22Rv1 (cell line): ENCODE measurements at regions not wholly inside any gene's neighbourhood (a gene's known extent, or its start where the extent isn't known, plus 50 kb on each side); places are given as distances from the start of the nearest gene placed in this dataset.

Experiments used
- H3K27ac ChIP-seq: fragments of 450-650 bp; 2 replicates; pipeline ENCODE4 v1.5.1; 2017
- ZFX ChIP-seq: fragments of 450-650 bp; IDR thresholded peaks from 2 replicates; pipeline ENCODE4 v1.6.1; 2017; ENCODE audit warnings: antibody characterized with exemption, borderline replicate concordance
- TF ChIP-seq, protein P1 (sequence below): fragments of 450-650 bp; IDR thresholded peaks from 2 replicates; pipeline ENCODE4 v1.5.1; 2017; ENCODE audit warnings: mild to moderate bottlenecking

DNA sequence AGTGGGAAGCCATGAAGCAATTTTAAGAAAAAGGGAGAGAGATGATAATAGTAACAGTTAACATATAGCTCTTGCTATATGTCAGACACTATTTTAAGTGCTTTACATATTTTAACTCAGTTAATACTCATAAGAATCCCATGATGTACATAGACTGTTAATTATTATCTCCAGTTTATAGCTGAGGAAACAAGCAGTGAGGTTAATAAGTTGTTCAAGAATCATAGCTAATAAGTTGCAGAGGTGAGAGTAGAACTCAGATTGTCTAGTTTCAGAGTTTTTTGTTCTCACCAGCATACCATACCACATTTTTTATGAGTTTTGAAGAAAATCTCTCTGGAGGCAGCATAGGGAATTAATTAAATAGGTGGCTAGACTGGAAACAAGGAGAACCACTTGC is 144.6 kb upstream of the MMS22L start:
- TF ChIP-seq, protein P1, sequence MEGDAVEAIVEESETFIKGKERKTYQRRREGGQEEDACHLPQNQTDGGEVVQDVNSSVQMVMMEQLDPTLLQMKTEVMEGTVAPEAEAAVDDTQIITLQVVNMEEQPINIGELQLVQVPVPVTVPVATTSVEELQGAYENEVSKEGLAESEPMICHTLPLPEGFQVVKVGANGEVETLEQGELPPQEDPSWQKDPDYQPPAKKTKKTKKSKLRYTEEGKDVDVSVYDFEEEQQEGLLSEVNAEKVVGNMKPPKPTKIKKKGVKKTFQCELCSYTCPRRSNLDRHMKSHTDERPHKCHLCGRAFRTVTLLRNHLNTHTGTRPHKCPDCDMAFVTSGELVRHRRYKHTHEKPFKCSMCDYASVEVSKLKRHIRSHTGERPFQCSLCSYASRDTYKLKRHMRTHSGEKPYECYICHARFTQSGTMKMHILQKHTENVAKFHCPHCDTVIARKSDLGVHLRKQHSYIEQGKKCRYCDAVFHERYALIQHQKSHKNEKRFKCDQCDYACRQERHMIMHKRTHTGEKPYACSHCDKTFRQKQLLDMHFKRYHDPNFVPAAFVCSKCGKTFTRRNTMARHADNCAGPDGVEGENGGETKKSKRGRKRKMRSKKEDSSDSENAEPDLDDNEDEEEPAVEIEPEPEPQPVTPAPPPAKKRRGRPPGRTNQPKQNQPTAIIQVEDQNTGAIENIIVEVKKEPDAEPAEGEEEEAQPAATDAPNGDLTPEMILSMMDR: no peak
- TF ChIP-seq ZFX: no peak
- H3K27ac ChIP-seq: no peak overlapping the region

DNA sequence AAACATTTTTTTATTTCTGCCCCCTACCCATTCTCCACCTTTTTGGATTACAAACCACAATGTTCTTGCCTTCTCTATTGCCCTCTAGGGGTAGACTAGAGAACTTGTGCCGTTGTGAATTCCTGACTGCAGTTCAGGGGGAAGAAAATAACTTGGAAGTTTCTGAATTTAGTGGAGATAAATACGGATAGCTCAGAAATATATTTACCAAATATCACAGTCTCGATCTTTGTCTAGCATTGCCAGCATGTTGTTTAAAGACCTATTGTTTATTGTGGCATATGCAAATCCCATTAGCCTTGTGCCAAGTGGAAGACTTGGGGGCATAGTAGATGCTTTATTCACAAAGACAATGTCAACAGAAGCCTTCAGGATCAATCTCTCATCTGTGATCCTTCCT is 154.1 kb upstream of the MMS22L start:
- no peak overlapping the region for H3K27ac ChIP-seq
- no peak for TF ChIP-seq ZFX
- TF ChIP-seq, protein P1: peak; percentile 90

DNA sequence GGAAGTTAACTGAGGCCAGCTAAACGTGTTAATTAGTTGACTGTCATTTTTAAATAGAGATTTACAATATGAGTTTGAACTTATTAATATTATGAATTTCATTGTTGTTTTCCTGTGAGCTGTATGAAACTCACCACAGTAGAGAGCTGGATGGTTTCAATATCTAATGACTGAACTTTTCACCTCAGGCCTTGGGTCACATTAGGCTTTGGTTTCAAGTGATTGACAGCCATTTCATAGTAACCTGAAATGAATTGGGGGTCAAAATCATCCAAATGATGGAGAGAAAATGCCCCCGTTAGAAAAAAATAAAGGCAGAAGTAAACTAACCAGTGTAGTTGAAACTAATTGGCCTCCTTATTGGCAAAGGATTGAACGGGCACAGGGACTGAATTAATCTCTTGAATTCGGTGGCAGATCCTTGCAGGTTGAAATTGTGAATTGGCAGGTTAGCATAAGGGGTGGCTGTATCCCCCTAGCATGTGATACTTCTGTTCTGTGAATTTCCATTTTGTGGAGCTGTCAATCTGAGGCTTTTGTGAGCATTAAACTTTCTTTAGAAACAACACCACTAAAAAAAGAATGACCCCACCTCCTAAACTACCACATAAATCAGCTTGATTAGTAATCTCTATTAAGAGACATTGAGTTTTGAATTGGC is 155.1 kb upstream of the MMS22L start:
- H3K27ac ChIP-seq: no peak overlapping the region
- TF ChIP-seq, protein P1: no peak
- no peak for TF ChIP-seq ZFX

DNA sequence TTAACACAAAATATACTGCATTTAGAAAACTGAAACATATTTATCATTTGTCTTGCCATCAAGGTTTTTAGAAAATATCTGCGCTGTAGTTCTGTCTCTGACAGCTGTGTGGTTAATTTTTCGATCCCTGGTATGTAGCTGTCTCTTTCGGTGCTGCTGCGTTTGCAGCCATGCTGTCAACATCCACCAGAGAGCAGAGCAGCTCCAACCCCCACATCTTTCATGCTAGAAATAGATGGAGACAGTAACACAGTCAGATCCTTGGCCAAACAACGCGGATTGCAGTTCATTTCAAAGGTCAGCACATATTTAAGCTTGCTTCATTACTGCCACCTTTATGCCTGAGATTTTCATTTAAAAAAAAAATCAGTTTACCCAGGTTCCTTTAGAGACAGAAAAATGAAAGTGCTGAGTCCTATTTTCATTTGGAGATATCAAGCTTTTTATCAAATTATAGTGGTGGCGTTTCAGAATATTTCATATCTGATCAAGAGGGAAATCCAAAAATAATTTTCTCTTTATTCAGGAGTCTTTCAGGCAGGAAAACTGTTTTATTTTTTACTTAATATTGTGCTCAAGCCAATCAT is 157.7 kb upstream of the MMS22L start:
- no peak overlapping the region for H3K27ac ChIP-seq
- TF ChIP-seq, protein P1: peak; percentile 81
- TF ChIP-seq ZFX: no peak

DNA sequence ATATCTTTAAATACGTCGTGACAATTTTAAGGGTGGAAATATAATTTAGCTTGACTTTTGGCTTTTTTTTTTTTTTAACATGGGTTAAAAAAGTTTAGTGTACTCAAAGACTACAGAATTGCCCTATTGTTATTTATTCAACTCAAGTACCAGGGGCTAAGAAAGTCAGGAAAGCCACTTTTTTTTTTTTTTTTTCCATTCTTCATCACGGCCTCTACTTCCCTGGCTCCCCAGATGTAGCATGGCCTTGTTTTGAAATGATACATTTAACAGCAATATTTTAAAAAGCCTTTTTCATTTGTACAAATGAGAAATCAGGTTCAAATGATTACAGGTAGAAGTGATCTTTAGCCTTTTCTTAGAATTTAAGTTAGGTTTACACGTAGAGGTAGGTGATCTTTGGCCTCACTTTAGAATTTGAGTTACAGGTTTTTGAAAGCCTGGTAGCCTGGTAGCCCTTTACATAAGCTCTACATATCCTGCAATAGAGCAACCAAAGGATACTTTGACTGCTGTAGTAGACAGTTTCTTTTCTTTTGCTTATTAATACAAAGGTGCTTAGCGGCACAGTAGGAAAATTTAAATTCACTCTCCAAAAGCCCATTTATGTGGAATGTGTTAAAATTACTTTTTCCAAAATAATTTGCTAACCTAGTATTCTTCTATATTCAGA is 160.5 kb upstream of the MMS22L start:
- no peak for TF ChIP-seq ZFX
- TF ChIP-seq, protein P1: no peak
- H3K27ac ChIP-seq: no peak overlapping the region

DNA sequence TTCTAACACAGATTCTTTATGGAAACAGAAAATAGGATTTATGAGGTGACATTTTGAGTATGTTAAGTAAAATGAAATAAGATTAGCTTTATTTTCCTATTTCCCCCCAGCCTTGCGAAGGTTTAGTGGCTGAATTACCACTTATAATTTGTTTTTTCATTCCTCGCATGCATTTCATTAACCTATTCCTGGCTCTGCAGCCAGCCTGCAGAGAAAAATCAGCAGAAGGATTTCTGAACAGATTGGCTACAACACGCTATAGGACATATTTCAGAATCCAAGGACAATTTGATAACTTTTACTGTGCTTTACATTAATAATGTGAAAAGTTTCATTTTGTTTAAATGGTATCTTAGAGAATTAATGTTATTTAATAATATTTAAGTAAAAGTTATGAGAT is 162.4 kb upstream of the MMS22L start:
- TF ChIP-seq, protein P1: no peak
- no peak for TF ChIP-seq ZFX
- H3K27ac ChIP-seq: no peak overlapping the region

DNA sequence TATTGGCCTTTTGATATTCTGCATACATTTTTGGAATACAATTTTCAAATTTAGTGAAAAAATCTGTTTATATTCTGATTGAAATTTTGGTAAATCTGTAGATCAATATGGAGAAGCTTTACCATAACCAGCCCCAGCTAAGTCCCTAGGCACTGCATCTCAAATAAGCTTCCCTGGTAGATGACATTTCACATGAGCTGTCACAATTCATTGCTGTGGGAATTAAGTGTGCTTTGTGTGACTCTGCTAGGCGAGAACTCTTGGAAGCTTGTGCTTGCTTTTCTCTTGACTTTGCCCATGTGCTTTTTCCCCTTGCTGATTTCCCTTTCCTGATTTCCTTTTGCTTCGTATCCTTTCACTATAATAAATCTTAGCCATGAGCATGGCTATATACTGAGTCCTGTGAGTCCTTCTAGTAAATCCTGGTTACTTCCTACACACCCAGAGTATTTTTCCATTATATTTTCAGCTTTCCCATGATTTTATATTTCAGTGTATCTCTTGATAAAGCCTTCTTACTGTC is 166.5 kb upstream of the MMS22L start:
- TF ChIP-seq, protein P1: no peak
- no peak for TF ChIP-seq ZFX
- H3K27ac ChIP-seq: no peak overlapping the region
